Epithelial cell of proximal tubule (primary cell): ENCODE measurements at regions not wholly inside any gene's neighbourhood (a gene's known extent, or its start where the extent isn't known, plus 50 kb on each side); places are given as distances from the start of the nearest gene placed in this dataset.
A peak's percentile ranks its signal among the peaks of the same experiment; 100 is the strongest.

ENCODE experiments used
- DNase-seq: peaks from one replicate; pipeline ENCODE4 v3.0.0-alpha.2; 2011; ENCODE audit warnings: low read depth
- H3K4me3 ChIP-seq: 2 replicates; pipeline ENCODE4 v1.5.1; 2011; ENCODE audit warnings: low read depth, mild to moderate bottlenecking, low read length
- CTCF ChIP-seq: conservative IDR thresholded peaks from 2 replicates; pipeline ENCODE4 v1.5.1; 2012; ENCODE audit warnings: low read depth, mild to moderate bottlenecking, low read length

- TF ChIP-seq CTCF = no peak
- peak; percentile 78 for DNase-seq
- peak overlapping the region; percentile 17 for H3K4me3 ChIP-seq
These were observed 264.3 kb downstream of the FOXO1 start for GRCh38 chr13:40401911-40402776.

DNA sequence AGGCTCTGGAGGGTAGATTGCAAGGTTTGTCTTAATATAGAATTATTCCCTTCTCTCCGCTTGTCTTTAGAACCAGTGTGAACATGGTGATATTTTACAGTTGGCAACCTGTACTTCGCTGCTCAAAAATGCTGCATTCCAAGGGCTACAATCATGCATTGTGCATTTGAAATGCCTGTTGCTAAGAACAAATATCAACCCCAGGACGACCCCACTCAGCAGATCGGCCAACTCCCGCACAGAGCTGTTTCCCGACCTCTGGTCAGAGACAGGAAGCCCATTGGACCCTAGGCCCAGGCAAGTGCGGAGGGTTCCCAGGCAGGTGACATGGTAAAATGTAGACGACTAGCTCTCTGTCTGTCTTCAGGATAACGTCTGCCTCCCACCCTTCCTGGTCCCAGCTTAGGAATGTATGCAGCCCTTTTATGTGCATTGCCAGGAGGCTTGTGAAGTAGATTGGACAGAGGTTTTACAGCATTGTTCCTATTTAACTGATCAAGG is 263.5 kb downstream of the FOXO1 start:
- no peak overlapping the region for H3K4me3 ChIP-seq
- peak; percentile 56 for DNase-seq
- no peak for TF ChIP-seq CTCF

DNA sequence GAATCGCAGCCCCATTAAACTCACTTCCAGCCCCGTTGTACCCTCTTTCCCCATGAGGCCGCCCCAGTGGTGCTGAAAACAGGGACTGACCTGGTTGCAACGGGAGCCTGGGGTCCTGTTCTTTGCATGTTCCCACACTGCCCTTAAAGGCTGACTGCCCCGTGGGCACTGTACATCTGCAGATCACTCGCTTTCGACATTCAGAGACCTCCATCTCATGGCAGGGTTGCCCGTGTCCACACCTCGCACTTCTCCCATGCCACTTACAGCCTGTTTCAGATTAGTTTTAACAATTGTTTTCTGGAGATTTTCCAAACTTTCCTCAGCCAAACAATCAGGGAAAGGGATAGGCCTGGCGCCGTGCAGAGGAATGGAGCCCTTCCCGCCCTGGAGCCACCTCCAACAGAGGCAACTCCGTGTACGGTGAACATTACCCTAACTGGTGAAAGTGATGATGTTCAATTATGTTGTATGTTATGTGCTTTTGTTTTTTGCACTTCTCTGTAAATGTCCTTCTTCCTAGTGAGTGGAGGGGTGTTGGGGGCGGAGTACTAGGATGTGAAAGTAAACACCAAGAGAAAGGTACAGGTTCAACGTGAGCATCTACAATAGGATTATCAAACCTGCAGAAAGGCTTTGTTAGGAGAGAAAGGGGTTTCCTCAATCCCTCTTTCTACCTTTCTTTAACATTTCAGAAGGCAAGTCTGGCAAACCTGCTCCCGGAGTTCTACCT is 262.8 kb downstream of the FOXO1 start:
- TF ChIP-seq CTCF = no peak
- no peak overlapping the region for H3K4me3 ChIP-seq
- no peak for DNase-seq

DNA sequence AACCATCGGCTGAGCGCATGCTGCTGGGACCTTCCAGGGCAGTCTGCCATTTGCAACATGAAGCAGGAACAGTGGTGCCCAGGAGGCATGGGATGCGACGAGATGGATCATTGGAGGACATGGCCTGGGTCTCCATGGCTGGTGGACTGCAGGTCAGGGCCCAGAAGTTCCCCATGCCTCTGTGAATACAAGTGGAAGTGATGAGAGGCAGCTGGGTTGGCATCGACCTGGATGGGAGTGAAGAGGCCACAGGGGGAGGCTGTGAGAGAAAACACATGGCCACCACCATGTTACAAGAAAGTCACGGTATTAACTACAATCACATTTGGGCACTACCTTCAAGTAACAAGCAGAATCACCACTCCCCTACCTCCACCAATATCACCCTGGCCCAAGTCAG is 262.0 kb downstream of the FOXO1 start:
- DNase-seq = no peak
- H3K4me3 ChIP-seq = no peak overlapping the region
- no peak for TF ChIP-seq CTCF

DNA sequence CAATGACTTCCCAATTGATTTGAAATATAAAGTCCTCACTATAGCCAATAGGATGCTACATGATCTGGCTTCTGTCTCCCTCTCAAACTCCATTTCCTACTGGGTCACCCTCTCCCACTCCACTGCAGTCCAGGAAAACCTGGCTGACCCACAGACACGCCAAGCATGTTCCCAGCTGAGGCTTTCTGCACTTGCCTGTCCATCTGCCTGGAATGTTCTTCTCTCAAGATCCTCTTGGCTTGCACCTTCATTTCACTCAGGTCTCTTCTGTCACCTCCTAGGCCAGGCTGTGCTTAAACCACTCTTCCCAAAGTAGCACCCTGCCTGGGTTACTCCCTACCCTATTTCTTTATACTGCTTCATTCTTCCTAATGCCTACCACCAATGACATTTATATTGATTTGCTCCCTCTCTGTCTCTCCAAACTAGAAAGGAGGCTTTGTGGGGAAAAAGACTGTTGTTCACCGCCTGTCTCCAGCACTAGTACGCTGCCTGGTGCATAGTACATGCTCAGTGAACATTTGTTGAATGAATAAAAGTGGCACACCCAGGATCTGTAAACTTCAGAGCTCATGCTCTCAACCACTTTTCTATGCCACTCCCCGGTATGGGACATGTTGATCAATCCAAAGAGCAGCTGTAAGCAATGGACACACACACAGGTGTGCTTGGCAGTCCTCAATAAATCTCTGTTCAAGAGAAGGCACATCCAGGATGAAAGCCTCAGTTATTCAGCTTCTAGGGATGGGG is 261.3 kb downstream of the FOXO1 start:
- DNase-seq = no peak
- TF ChIP-seq CTCF = no peak

GRCh38 chr13:40406405-40407120 is 259.9 kb downstream of the FOXO1 start:
- no peak for TF ChIP-seq CTCF
- H3K4me3 ChIP-seq = no peak overlapping the region
- no peak for DNase-seq

More for the DNA sequence above, 261.3 kb downstream of the FOXO1 start:
- no peak overlapping the region for H3K4me3 ChIP-seq
